NOMO-1 treated with DMSO at 0.1 percent for 48 hours (cell line): ENCODE measurements at regions not wholly inside any gene's neighbourhood (a gene's known extent, or its start where the extent isn't known, plus 50 kb on each side); places are given as distances from the start of the nearest gene placed in this dataset.
"Not testable (repeated sequence)": the region's sequence is repeated elsewhere in the genome, so short reads cannot be mapped to it uniquely, and the experiment has no call there.

Experiments
- DNase-seq: peaks from one replicate; lab custom pipeline; 2025; ENCODE audit not compliant: unreplicated experiment; lab: John Stamatoyannopoulos, UW

GRCh38 chr10:4399556-4399955 is 426.5 kb upstream of the AKR1E2 start:
- DNase-seq: no peak

GRCh38 chr10:4398602-4399001 is 427.4 kb upstream of the AKR1E2 start:
- DNase-seq: no peak

- no peak for DNase-seq
Observed at GRCh38 chr10:4397337-4397736, 428.7 kb upstream of the AKR1E2 start.

- no peak for DNase-seq
Observed at GRCh38 chr10:4396401-4397283, 429.4 kb upstream of the AKR1E2 start.

DNA sequence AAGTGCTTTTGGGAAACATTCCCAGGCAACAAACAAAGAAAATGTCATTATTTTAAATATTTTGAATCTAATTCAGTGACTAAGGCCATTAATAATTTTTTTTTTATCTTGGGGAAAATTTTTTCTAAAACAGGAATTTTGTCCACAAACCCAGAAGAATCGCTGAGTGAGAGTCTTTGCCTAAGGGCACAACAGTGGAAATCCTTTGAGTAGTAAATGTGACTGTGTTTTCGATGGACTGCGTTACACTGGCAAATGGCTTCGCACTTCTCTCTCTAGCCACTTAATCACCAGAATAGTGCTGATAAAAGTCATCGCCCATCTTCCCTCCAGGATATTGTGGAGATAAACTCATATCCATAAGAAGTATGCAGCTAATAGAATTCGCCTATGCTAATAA is 430.3 kb upstream of the AKR1E2 start:
- no peak for DNase-seq

DNA sequence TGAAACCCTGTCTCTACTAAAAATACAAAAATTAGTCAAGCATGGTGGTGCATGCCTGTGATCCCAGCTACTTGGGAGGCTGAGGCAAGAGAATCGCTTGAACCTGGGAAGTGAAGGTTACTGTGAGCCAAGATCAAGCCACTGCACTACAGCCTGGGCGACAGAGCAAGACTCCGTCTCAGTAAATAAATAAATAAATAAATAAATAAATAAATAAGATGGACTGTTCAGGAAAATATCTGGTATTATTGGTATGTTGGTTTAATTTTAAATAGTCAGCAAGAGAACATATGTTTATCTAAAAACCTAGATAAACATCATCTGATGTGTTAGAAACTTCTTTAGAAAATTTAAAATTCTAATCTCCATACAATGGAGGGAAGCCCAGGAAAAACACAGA is 431.6 kb upstream of the AKR1E2 start:
- not testable (repeated sequence) for DNase-seq

GRCh38 chr10:4391683-4392082 is 434.3 kb upstream of the AKR1E2 start:
- no peak for DNase-seq

DNA sequence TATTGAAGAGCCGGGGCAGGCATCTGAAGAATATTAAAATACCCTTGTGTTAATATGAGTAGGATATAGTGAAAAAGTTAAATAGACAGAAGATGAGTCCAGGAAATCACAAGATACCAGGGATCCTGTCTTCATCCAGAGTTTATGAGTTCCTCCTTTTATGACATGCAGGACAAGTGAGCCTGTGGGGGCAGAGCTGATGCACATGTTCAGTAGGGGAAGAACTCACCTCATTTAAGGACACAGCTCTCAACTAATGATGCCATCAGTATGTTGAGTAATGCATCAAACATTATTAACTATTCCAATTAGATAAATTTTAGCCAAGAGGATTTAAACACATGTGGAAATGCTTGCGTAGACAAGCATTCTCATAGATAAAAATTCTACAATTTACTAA is 435.8 kb upstream of the AKR1E2 start:
- no peak for DNase-seq

- no peak for DNase-seq
Observed at GRCh38 chr10:4385231-4385870, 440.7 kb upstream of the AKR1E2 start.

- no peak for DNase-seq
Observed at GRCh38 chr10:4384245-4384644, 441.8 kb upstream of the AKR1E2 start.

GRCh38 chr10:4383651-4384098 is 442.3 kb upstream of the AKR1E2 start:
- DNase-seq: no peak

DNA sequence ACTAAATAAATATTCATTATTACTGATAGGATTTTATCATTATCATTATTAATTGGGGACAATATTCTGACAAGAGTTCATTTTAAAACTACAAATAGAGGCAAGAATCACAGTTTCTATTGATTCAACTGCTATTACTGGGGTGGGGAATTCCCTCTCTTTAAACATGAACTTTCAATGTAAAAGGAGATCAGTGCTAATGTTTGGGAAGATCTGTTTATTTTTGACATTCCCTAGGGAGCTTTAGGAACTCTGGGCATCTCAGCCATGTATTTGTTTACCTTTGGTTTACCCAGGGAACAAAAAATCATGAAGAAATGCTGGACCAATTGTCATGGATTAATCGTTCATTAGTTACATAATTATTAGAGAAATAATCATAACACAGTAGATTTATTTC is 443.2 kb upstream of the AKR1E2 start:
- DNase-seq: no peak

GRCh38 chr10:4373612-4374011 is 452.4 kb upstream of the AKR1E2 start:
- DNase-seq: no peak

DNA sequence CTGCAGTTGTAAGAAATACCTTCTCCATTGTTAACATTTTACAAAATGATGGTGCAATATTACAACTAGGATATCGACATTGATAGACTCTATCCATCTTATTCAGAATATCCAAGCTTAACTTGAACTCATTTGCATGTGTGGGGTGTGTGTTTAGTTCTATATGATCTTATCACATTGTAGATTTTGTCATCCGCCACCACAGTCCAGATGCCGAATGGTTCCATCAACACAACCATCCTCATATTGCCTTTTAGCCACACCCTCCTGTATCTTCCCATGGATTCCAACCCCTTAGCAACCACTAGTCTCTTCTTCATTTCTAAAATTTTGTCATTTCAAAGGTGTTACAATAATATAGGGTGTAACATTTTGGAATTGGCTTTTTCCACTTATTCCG is 452.9 kb upstream of the AKR1E2 start:
- DNase-seq: no peak

DNA sequence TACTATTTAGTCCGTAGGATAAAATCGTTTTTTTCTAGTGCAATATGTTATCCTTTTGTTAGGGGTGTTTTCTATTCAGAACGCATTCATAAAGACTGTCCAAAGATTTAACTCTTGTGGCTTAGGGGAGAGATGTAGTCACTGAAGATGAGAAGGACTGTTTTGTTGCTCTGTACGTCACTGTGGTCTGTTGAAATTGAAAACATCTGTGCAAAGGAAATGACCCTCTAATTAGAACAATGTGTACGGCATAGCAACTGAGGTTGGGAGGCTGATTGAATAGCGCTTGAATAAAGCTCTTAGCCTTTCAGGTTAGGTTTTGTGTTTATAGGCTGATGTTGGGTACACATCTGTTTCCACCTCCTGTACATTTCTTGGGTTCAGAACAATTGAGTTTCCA is 453.4 kb upstream of the AKR1E2 start:
- peak; percentile 6 for DNase-seq

GRCh38 chr10:4371691-4372295 is 454.2 kb upstream of the AKR1E2 start:
- DNase-seq: no peak

- no peak for DNase-seq
Observed at GRCh38 chr10:4370376-4370775, 455.6 kb upstream of the AKR1E2 start.

- no peak for DNase-seq
Observed at GRCh38 chr10:4361581-4361980, 464.4 kb upstream of the AKR1E2 start.

- DNase-seq: no peak
Observed at GRCh38 chr10:4359003-4359402, 467.0 kb upstream of the AKR1E2 start.

- DNase-seq: no peak
Observed at GRCh38 chr10:4357911-4358310, 468.1 kb upstream of the AKR1E2 start.

DNA sequence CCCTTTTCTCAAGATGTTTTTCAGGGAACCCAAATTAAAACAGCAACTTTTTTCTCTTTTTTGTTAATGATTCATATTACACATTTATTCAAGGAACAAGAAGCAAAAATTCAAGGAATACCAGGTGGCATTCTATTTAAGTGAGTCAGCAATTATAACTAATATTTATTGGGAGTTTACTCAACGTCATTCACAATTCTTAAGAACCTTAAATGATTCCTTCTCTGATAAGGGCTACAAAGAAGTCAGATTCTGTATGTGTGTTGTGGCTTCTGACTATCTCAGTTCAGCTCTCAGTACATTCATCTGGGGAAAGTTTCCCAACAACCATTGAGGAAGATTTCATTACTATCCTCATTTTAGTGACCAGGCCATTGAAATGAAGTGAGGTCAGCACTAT is 470.7 kb upstream of the AKR1E2 start:
- no peak for DNase-seq

- DNase-seq: no peak
Observed at GRCh38 chr10:4354382-4354812, 471.6 kb upstream of the AKR1E2 start.
